MCF 10A (cell line): ENCODE measurements at regions not wholly inside any gene's neighbourhood (a gene's known extent, or its start where the extent isn't known, plus 50 kb on each side); places are given as distances from the start of the nearest gene placed in this dataset.

Source experiments
- BruUV-seq: library from RNA; stranded (reverse); fragments of 400-500 nt; replicated peaks from 2 replicates; lab custom pipeline; 2021; lab: Mats Ljungman, UMichigan
- CTCF ChIA-PET: fragments of 300-600 bp; sonication (Branson Sonifier 250); formaldehyde crosslinking; extraction: SDS; loops from one replicate; lab custom pipeline; 2021; ENCODE audit warnings: antibody characterized with exemption, inconsistent platforms; lab: Yijun Ruan, JAX
- POLR2A ChIA-PET: fragments of 300-600, 350-650 bp; sonication (Branson Sonifier 250); formaldehyde crosslinking; extraction: SDS; loops from one replicate; lab custom pipeline; 2020; ENCODE audit warnings: antibody characterized with exemption, inconsistent platforms; lab: Yijun Ruan, JAX
- DNase-seq: peaks from one replicate; pipeline ENCODE4 v3.0.0-alpha.2; 2018; ENCODE audit not compliant: unreplicated experiment
- H3K27ac Mint-ChIP-seq: one replicate; pipeline ENCODE4 v1.8.0; 2022; ENCODE audit warnings: mild to moderate bottlenecking, low read depth, mixed read lengths; ENCODE audit not compliant: unreplicated experiment
- H3K27me3 Mint-ChIP-seq: one replicate; pipeline ENCODE4 v1.8.0; 2022; ENCODE audit warnings: mixed read lengths; ENCODE audit not compliant: insufficient read depth, unreplicated experiment
- H3K36me3 Mint-ChIP-seq: one replicate; pipeline ENCODE4 v1.8.0; 2022; ENCODE audit warnings: mild to moderate bottlenecking, moderate library complexity, mixed read lengths; ENCODE audit not compliant: insufficient read depth, unreplicated experiment
- H3K4me1 Mint-ChIP-seq: one replicate; pipeline ENCODE4 v1.8.0; 2022; ENCODE audit warnings: mixed read lengths; ENCODE audit not compliant: insufficient read depth, unreplicated experiment
- H3K4me3 Mint-ChIP-seq: one replicate; pipeline ENCODE4 v1.8.0; 2022; ENCODE audit warnings: mild to moderate bottlenecking, moderate library complexity, mixed read lengths; ENCODE audit not compliant: unreplicated experiment
- H3K9me3 Mint-ChIP-seq: one replicate; pipeline ENCODE4 v1.8.0; 2022; ENCODE audit warnings: mixed read lengths; ENCODE audit not compliant: unreplicated experiment
- CTCF ChIP-seq: fragments of 200-600 bp; IDR thresholded peaks from one replicate; pipeline ENCODE4 v1.8.0; 2022; ENCODE audit warnings: antibody characterized with exemption, mild to moderate bottlenecking; ENCODE audit not compliant: unreplicated experiment
- intact Hi-C: fragments of 100-400 bp; cut with micrococcal nuclease; formaldehyde crosslinking; loops from 2 replicates; pipeline ENCODE4 v1.14.1; 2022

GRCh38 chr2:14127765-14128164 lies 504.8 kb upstream of the LRATD1 start:
- Mint-ChIP-seq H3K9me3 (no peaks in the 10 kb centered on the region), H3K4me1 (no peaks in the 10 kb centered on the region), H3K36me3 (no peaks in the 10 kb centered on the region), H3K4me3 (no peak overlapping the region), H3K27me3 (no peaks in the 10 kb centered on the region), H3K27ac (no peak overlapping the region)
- POLR2A ChIA-PET, result interaction anchor here (0.6 kb wide), 1 partner anchor 8 kb away, joined by 3 read pairs; no protein-coding TSS in a partner anchor
- DNase-seq, result no peak
- no peak for TF ChIP-seq CTCF
- CTCF ChIA-PET, result no interaction called here
- intact Hi-C loops, result no loop called here
- no TSS peak for BruUV-seq

GRCh38 chr2:14132386-14132785 lies 500.1 kb upstream of the LRATD1 start:
- Mint-ChIP-seq H3K4me3 (no peak overlapping the region), H3K27ac (no peak overlapping the region), H3K36me3 (no peaks in the 10 kb centered on the region), H3K9me3 (no peaks in the 10 kb centered on the region), H3K4me1 (peaks cover 9% of the 10 kb centered on the region), H3K27me3 (no peaks in the 10 kb centered on the region)
- CTCF ChIA-PET, result no interaction called here
- intact Hi-C loops, result no loop called here
- BruUV-seq, result no TSS peak
- no peak for TF ChIP-seq CTCF
- DNase-seq, result no peak
- POLR2A ChIA-PET, result no interaction called here

- Mint-ChIP-seq H3K4me3 (no peak overlapping the region), H3K4me1 (peaks cover 9% of the 10 kb centered on the region), H3K36me3 (no peaks in the 10 kb centered on the region), H3K27me3 (no peaks in the 10 kb centered on the region), H3K9me3 (no peaks in the 10 kb centered on the region), H3K27ac (peak overlapping the region; percentile 2)
- ChIA-PET CTCF (interaction anchor here (0.9 kb wide), 1 partner anchor 10 kb away, joined by 3 read pairs; no protein-coding TSS in a partner anchor), POLR2A (no interaction called here)
- no peak for DNase-seq
- BruUV-seq, result no TSS peak
- no peak for TF ChIP-seq CTCF
- intact Hi-C loops, result no loop called here
Observed at GRCh38 chr2:14134771-14135170, 497.7 kb upstream of the LRATD1 start.

- Mint-ChIP-seq H3K27ac (no peak overlapping the region), H3K4me3 (no peak overlapping the region), H3K4me1 (peaks cover 9% of the 10 kb centered on the region), H3K36me3 (no peaks in the 10 kb centered on the region), H3K9me3 (no peaks in the 10 kb centered on the region), H3K27me3 (no peaks in the 10 kb centered on the region)
- no peak for TF ChIP-seq CTCF
- no peak for DNase-seq
- no TSS peak for BruUV-seq
- intact Hi-C loops, result no loop called here
- POLR2A ChIA-PET, result no interaction called here
- CTCF ChIA-PET, result no interaction called here
Observed at GRCh38 chr2:14136030-14136429, 496.5 kb upstream of the LRATD1 start.
